ENCODE measurements at regions not wholly inside any gene's neighbourhood (a gene's known extent, or its start where the extent isn't known, plus 50 kb on each side); places are given as distances from the start of the nearest gene placed in this dataset.

GRCh38 chr12:93098077-93098476, 169.0 kb upstream of the EEA1 start:
- no peak overlapping the region for H3K27ac ChIP-seq
- no peak for DNase-seq (ENCODE audit: low read depth, low spot score)

DNA sequence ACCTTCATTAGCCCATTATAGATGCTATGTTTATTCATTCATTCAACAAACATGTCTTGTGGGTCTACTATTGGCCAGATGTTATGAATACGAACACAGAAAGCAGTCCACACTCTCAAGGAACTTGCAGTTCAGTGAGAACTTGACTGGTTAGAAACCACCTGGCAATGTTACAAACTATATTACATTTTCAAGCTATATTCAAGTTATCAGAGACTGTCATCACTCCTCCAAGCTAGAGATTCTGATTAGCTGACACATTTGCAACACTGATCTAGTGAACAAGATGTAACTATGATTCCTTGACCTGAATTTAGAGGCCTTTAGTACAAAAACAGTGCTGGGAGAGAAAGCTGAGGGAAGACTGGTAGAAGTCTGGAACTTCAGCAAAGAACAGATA, 170.7 kb upstream of the EEA1 start:
- H3K27ac ChIP-seq = no peak overlapping the region
- no peak for DNase-seq (ENCODE audit: low read depth, low spot score)

DNA sequence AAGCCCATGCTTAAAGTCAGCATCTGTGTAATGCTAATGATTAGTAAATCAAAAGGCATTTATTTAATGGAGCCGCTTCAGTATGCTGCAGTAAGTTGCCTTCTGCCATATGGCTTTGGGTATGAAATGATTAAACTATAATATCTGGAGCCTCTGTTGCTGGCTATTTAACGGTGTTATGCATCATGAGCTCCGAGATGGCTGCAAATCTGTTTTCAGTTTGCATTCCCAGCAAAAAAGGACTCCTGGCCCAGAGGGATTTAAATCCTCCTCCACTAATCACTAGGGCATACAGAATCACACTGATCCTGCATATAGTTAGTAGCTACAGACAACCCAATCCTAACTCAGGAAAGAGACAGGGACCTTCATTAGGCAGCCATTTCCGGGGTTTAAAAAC, 171.5 kb upstream of the EEA1 start:
- DNase-seq (ENCODE audit: low read depth, low spot score) = no peak
- no peak overlapping the region for H3K27ac ChIP-seq

GRCh38 chr12:93101367-93101766, 172.3 kb upstream of the EEA1 start:
- no peak for DNase-seq (ENCODE audit: low read depth, low spot score)
- no peak overlapping the region for H3K27ac ChIP-seq

- H3K27ac ChIP-seq = no peak overlapping the region
- DNase-seq (ENCODE audit: low read depth, low spot score) = no peak
Observed at GRCh38 chr12:93102312-93102711, 173.2 kb upstream of the EEA1 start.

DNA sequence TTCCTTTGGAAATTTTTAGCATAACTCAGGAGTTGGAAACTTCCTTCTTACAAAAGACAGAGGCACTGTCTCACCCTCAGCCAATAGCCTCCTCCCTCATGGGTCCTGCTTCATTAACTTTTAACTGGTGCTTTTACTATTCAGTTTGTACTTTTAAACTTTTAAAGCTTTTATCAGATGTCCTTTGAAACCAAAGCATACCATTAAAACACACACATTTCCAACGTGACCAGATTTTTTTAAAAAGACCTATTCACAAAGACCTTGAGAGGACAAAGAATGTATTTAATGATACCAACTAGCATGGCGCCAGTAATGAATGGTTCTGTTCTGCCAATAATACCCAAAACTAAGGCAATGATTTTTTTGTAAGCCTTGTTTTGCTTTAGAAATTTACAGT, 173.6 kb upstream of the EEA1 start:
- H3K27ac ChIP-seq = no peak overlapping the region
- no peak for DNase-seq (ENCODE audit: low read depth, low spot score)

DNA sequence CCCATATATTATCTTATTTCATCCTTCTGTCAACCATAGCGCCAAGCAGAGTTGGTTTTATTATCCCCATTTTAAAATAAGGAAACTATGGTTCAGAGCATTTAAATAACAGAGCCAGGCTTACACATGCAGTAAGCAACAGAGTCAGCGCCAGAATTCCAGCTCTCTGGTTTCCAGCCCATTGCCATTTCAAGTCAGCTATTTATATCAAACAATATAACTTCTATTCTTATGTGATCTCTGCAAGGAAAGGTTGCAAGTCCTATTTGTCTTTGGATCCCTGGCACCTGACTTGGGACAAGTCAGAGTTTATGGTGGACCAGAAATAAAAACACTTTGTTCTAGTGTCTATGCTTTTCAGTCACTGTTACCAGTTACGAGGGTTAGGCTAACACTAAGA, 174.1 kb upstream of the EEA1 start:
- H3K27ac ChIP-seq = no peak overlapping the region
- DNase-seq (ENCODE audit: low read depth, low spot score) = no peak

DNA sequence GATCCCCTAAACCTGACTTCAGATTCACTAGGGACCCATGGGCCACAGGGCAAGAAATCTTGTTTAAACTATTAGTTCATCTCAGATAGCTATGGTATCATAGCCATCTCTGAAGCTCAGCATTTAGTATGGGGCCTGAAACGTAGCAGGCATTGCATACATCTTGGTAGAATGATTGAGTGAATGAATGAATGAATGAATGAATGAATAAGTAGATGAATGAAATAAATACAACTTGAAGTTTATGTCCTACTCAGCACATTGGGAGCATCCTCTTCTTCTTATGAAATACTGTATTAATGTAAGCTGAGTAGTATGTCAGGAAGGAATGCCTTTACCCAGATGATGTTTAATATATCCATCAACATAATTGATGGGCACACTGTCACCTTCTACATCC, 175.4 kb upstream of the EEA1 start:
- no peak for DNase-seq (ENCODE audit: low read depth, low spot score)
- H3K27ac ChIP-seq = no peak overlapping the region

DNA sequence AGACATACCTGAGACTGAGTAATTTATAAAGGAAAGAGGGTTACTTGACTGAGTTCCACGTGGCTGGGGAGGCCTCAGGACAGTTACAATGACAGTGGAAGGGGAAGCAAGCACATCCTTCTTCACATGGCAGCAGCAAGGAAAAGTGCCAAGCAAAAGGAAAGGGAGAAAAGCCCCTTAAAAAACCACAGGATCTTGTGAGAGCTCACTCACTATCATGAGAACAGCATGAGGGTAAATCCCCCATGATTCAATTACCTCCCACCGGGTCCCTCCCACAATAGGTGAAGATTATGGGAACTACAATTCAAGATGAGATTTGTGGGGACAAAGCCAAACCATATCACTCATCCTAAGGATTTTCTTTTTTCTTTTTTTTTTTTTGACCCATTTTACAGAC, 177.8 kb upstream of the EEA1 start:
- no peak overlapping the region for H3K27ac ChIP-seq
- DNase-seq (ENCODE audit: low read depth, low spot score) = no peak

DNA sequence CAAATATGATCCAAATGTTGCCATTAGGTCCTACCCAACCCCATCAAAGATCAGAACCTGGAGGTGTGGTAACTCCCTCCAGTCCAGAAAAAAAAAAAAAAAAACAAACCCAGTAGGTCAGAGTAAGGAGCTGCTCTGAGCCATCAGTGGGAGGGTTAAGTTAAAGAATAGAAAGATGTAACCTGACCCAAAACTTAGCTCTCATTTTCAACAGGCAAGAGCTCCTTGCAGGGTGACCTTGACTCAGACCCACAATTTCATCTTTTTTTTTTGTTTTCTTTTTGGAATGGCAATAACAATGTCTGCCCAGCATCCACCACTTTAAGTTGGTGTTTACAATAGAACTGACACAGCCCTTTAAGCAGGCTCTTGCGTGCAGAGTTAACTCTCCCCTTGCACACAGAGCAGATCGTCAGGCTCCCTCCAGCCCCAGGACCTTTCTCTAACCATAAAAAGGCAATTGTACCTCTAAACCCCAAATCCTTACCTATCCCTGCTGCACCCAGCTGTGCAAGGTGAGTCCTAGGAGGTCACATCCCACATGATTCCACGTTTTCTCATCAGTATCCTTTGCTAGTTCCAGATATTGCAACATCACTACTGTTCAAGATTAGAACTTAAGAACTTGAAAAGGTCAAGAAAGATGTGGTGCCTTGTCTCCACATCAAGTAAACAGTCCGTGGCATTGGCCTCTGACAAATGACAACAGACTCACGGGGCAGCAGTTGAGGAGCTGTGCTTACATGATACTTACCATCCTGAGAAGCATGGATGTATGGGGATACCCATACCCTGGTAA, 178.6 kb upstream of the EEA1 start:
- no peak overlapping the region for H3K27ac ChIP-seq
- DNase-seq (ENCODE audit: low read depth, low spot score) = no peak

GRCh38 chr12:93108985-93109384, 179.9 kb upstream of the EEA1 start:
- DNase-seq (ENCODE audit: low read depth, low spot score) = no peak
- H3K27ac ChIP-seq = no peak overlapping the region

DNA sequence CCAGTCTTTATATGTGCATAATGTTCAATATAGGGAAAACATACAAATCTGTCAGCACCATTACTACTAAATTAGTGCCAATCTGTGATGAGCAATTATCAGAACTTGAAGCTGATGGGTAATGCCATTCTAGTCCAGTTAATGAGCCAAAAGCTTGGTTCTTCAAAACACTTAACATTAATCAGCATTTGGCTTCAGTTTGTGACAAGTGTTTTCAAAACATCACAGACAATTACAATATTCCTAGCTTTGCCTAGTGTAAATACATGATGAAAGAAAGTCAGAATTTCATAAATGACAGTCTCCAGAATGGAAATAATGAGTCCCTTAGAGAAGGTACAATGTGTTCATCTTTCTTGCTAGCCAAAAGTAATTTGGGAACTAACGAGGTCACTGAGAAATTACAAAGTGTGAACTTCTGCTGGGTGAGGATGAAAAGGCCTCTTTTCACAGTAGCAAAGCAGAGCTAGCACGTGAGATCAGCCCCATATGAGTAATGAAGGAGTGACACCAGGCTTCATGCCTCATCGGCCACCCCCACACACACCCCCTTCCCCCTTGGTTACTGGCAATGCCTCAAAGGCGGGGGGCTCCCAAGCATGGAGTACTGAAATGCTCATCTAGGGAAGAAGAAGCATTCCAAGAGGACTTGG, 180.6 kb upstream of the EEA1 start:
- no peak overlapping the region for H3K27ac ChIP-seq
- no peak for DNase-seq (ENCODE audit: low read depth, low spot score)

DNA sequence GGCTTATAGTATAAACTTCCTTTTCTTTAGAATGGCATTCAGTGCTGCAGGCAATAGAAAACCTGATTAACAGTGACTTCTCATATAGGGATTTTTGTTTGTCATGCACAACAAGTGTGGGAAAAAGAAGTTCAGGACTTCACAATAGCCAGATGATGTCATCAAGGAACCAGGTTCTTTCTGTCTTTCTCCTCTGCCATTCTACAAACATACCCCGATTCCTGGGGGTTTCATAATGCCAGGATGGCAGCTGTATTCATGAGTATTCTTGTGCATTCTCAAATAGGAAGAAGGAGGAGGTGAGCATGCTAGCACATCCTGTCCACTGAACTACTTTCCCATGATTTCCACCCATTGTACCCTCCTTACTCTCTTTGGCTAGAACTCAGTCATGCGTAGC, 182.7 kb upstream of the EEA1 start:
- H3K27ac ChIP-seq = no peak overlapping the region
- no peak for DNase-seq (ENCODE audit: low read depth, low spot score)

DNA sequence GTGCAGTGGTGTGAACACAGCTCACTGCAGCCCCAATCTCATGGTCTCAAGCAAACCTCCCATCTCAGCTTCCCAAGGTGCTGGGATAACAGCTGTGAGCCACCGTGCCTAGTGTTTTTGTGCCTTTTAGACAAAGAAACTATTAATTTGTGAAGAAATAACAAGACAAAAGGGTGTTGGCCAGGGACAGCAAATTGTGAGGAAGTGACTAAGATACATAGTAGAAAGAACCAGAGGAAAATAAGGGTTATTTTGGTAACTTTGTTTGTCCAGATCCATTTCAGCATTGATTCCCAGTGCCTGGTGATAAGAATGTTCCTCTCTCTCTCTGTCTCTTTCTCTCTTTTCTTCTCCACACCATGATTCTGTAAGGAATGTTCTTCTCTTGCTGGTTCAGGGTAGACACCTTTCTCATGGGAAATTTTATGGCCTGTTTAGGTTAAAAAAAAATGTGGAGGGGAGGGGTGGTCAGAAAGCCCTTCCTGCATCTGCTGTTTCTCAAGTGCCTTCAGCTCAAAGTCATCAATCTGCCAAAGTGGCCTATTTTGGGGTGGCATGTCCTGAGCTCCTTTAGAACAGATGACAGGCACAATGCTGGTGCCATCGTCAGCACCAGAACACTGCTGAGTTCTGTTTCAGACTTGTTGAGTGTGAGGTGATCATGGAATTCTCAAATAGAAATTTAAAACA, 184.4 kb upstream of the EEA1 start:
- no peak for DNase-seq (ENCODE audit: low read depth, low spot score)
- H3K27ac ChIP-seq = peak overlapping the region; percentile 11

DNA sequence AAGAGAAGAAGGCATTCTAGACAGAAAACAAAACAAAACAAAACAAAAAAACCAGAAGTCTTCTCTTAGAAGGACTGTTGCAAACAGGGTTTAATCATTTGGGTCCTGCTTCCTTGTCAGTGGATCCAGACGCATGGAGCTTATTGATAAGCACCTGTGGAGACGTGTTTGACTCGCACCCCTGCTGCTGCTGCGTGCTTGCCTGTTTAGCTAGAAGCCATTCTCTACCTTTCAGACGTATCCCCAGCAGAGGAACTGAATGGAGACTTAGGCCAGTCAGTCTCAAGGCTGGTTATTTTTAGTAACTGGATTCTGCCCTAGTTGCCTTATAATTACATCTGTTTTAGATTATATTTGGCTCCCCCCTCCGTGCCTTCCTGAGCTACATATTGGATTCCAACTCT, 186.1 kb upstream of the EEA1 start:
- H3K27ac ChIP-seq = no peak overlapping the region
- DNase-seq (ENCODE audit: low read depth, low spot score) = no peak

DNA sequence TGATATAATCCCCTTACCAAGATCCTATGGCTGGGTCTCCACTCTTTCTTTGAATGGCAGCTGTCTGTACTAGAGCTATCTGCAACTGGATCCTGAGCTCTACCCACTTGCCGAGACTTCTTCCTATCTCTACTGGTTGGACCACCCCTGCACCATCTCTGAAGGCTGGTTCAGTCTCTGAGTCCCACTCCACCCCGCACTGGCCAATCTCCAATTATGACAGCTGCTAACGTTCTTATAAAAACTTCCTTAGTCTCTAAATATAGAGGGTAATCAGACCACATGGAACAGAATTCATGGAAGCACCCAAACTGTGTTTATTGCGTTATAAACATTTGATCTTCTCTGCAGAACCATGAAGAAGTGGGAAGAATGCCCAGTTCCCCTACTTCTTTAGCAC, 186.6 kb upstream of the EEA1 start:
- H3K27ac ChIP-seq = no peak overlapping the region
- DNase-seq (ENCODE audit: low read depth, low spot score) = no peak

DNA sequence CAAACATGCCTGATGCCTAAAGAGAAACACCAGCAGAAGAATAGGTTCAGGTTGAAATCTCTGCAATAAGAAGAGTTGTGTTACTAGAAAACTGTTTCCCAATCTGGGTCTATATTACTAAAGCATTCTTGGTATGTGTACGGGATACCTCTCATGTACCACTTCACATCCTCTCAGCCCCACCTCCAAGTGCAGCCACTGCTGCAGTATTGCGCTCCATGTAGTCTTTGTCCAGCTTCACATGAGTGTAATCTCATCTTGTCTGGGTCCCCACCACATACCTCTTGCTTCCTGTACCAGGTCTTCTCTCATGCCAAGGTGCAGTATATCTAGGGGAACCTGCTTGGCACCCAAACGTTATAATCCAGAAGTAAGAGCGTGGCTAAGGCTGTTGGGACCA, 187.5 kb upstream of the EEA1 start:
- H3K27ac ChIP-seq = no peak overlapping the region
- DNase-seq (ENCODE audit: low read depth, low spot score) = no peak

DNA sequence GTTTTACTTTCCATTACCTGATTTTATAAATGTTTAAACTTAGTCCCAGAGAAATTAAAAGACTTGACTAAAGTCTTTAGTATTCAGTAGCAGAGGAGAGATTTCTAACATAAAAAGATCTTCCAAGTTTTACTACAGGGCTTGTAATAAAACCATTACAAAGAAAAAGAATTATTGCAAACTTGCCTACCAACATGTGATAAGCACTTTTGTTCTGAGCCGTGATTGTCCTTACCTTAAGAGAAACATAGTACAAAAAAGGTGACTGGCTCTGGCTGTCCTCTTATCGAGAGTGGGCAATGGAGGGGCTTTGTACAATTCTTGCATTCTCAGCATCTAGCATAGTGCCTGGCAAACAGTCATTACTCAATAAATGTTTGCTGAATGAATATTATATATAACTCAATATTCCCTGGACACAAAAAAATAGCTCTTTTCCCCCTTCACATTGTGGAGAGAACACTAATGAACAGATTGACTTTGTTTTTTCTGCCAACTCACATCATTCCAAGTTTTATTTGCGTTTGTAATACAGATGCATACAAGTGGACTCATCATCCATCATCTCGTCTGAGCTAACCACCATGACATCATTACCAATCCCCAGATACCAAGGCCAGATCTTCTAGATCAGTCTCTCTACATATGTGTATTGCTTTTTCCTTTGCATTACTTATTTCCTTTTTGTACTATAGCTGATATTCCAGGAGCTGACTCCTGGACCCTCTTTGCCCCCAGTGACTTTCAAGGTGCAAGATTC, 192.8 kb upstream of the EEA1 start:
- peak overlapping the region; percentile 96 for H3K27ac ChIP-seq
- DNase-seq (ENCODE audit: low read depth, low spot score) = peak; percentile 94

- DNase-seq (ENCODE audit: low read depth, low spot score) = peak; percentile 94
- peak overlapping the region; percentile 96 for H3K27ac ChIP-seq
Observed at GRCh38 chr12:93122569-93123091, 193.5 kb upstream of the EEA1 start.

DNA sequence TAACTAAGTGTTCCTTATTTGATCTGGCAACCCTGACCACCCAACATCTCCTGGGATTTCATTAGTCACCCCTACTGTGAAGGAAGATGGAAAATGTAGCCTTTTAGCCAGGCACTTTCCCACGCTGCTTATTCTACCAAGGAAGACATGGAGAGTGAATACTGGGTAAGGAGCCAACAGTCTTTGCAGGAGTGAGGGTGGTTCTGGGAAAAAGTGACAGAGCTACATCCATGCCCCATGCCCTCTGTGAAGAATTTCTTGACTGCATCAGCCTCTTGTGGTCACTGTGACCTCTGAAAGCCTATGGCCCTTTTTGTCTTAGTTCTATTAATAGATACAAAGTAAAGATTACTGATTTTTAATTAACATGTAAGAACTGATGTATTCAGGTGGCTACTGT, 196.0 kb upstream of the EEA1 start:
- no peak overlapping the region for H3K27ac ChIP-seq
- no peak for DNase-seq (ENCODE audit: low read depth, low spot score)

- DNase-seq (ENCODE audit: low read depth, low spot score) = no peak
- H3K27ac ChIP-seq = no peak overlapping the region
Observed at GRCh38 chr12:93126069-93126474, 197.0 kb upstream of the EEA1 start.

Measured in epithelial cell of prostate (primary cell).